Neural cell (in vitro differentiated cells): ENCODE measurements at regions not wholly inside any gene's neighbourhood (a gene's known extent, or its start where the extent isn't known, plus 50 kb on each side); places are given as distances from the start of the nearest gene placed in this dataset.

Experiments
- EP300 ChIP-seq: fragments of 450-650 bp; conservative IDR thresholded peaks from 2 replicates; pipeline ENCODE4 v1.6.1; 2014; ENCODE audit warnings: antibody characterized with exemption, mild to moderate bottlenecking, moderate library complexity; ENCODE audit not compliant: poor library complexity, severe bottlenecking
- EZH2 ChIP-seq: fragments of 200-600, 300-800 bp; shearing (Covaris generic), sonication (generic); IDR thresholded peaks from 2 replicates; pipeline ENCODE4 v1.6.1; 2014; ENCODE audit warnings: antibody characterized with exemption, low read length, borderline replicate concordance, mild to moderate bottlenecking; ENCODE audit not compliant: insufficient read depth, poor library complexity, severe bottlenecking
- POLR2AphosphoS5 ChIP-seq: IDR thresholded peaks from 2 replicates; pipeline ENCODE4 v1.6.1; 2012
- RAD21 ChIP-seq: fragments of 450-650 bp; conservative IDR thresholded peaks from 2 replicates; pipeline ENCODE4 v1.6.1; 2014; ENCODE audit warnings: antibody characterized with exemption, mild to moderate bottlenecking, moderate library complexity
- SMC3 ChIP-seq: fragments of 450-650 bp; conservative IDR thresholded peaks from 2 replicates; pipeline ENCODE4 v1.6.1; 2014; ENCODE audit warnings: antibody characterized with exemption, mild to moderate bottlenecking, moderate library complexity; ENCODE audit not compliant: poor library complexity
- TAF1 ChIP-seq: IDR thresholded peaks from 2 replicates; pipeline ENCODE4 v1.6.1; 2012; ENCODE audit warnings: low read depth
- TF ChIP-seq, protein P1 (sequence below): fragments of 450-650 bp; IDR thresholded peaks from 2 replicates; pipeline ENCODE4 v1.5.1; 2014; ENCODE audit warnings: antibody characterized with exemption, mild to moderate bottlenecking, moderate library complexity; ENCODE audit not compliant: poor library complexity, severe bottlenecking
- TF ChIP-seq, protein P2 (sequence below): IDR thresholded peaks from 2 replicates; pipeline ENCODE4 v1.6.1; 2012; ENCODE audit warnings: borderline replicate concordance

DNA sequence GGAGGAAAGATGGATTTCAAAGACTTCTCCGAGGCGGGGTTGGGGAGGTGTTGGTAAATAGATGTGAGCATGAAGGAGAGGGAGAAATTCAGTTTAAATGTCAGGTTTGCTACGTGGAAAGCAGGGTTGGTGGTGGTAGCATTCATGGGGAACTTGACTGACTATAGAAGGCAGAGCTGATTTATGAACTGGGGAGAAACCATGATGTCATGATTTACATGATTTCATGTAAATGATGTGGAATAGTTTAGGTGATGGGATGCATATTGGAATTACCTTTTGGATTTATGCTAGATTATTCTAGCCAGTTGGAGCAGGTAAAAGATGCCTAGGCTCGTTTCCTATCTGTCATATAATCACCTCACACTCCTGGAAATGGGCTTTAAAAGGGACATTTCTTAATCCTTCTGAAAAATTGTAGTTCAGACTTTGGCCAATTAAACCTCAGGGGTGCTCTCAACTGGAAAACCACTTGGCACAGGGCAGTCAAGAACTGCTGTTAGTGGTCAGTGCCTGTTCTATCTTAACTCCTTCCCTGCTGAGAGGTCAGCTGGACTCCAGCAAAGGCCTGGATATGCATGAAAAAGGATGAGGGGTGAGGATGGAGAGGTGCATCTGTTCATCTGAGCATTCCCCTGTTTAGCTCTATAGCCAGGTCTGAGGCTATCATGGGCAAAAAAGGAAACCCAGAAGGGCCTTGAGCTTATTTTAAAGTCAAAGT is 50.1 kb upstream of the BASP1 start:
- TF ChIP-seq EP300 = no peak
- no peak for TF ChIP-seq EZH2
- TF ChIP-seq, protein P1, sequence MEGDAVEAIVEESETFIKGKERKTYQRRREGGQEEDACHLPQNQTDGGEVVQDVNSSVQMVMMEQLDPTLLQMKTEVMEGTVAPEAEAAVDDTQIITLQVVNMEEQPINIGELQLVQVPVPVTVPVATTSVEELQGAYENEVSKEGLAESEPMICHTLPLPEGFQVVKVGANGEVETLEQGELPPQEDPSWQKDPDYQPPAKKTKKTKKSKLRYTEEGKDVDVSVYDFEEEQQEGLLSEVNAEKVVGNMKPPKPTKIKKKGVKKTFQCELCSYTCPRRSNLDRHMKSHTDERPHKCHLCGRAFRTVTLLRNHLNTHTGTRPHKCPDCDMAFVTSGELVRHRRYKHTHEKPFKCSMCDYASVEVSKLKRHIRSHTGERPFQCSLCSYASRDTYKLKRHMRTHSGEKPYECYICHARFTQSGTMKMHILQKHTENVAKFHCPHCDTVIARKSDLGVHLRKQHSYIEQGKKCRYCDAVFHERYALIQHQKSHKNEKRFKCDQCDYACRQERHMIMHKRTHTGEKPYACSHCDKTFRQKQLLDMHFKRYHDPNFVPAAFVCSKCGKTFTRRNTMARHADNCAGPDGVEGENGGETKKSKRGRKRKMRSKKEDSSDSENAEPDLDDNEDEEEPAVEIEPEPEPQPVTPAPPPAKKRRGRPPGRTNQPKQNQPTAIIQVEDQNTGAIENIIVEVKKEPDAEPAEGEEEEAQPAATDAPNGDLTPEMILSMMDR = no peak
- no peak for TF ChIP-seq RAD21
- no peak for TF ChIP-seq POLR2AphosphoS5
- TF ChIP-seq, protein P2, sequence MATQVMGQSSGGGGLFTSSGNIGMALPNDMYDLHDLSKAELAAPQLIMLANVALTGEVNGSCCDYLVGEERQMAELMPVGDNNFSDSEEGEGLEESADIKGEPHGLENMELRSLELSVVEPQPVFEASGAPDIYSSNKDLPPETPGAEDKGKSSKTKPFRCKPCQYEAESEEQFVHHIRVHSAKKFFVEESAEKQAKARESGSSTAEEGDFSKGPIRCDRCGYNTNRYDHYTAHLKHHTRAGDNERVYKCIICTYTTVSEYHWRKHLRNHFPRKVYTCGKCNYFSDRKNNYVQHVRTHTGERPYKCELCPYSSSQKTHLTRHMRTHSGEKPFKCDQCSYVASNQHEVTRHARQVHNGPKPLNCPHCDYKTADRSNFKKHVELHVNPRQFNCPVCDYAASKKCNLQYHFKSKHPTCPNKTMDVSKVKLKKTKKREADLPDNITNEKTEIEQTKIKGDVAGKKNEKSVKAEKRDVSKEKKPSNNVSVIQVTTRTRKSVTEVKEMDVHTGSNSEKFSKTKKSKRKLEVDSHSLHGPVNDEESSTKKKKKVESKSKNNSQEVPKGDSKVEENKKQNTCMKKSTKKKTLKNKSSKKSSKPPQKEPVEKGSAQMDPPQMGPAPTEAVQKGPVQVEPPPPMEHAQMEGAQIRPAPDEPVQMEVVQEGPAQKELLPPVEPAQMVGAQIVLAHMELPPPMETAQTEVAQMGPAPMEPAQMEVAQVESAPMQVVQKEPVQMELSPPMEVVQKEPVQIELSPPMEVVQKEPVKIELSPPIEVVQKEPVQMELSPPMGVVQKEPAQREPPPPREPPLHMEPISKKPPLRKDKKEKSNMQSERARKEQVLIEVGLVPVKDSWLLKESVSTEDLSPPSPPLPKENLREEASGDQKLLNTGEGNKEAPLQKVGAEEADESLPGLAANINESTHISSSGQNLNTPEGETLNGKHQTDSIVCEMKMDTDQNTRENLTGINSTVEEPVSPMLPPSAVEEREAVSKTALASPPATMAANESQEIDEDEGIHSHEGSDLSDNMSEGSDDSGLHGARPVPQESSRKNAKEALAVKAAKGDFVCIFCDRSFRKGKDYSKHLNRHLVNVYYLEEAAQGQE = no peak
- no peak for TF ChIP-seq TAF1
- no peak for TF ChIP-seq SMC3
